GM21723 (cell line): ENCODE measurements at regions not wholly inside any gene's neighbourhood (a gene's known extent, or its start where the extent isn't known, plus 50 kb on each side); places are given as distances from the start of the nearest gene placed in this dataset.

ENCODE experiments used
- ATAC-seq: cut with Tn5 transposase; IDR thresholded peaks from one replicate; pipeline ENCODE4 v1.9.1; 2021; ENCODE audit warnings: mild to moderate bottlenecking, moderate library complexity; ENCODE audit not compliant: unreplicated experiment

GRCh38 chr2:224213396-224213795 lies 174.3 kb upstream of the SERPINE2 start:
- no peak for ATAC-seq

- ATAC-seq = no peak
Observed at GRCh38 chr2:224211791-224212190, 172.7 kb upstream of the SERPINE2 start.

GRCh38 chr2:224211181-224211480 lies 172.0 kb upstream of the SERPINE2 start:
- no peak for ATAC-seq

GRCh38 chr2:224210286-224211180 lies 171.4 kb upstream of the SERPINE2 start:
- ATAC-seq = no peak

GRCh38 chr2:224209555-224210285 lies 170.6 kb upstream of the SERPINE2 start:
- no peak for ATAC-seq

GRCh38 chr2:224208443-224208842 lies 169.4 kb upstream of the SERPINE2 start:
- ATAC-seq = no peak

GRCh38 chr2:224208007-224208406 lies 168.9 kb upstream of the SERPINE2 start:
- ATAC-seq = no peak

- ATAC-seq = no peak
Observed at GRCh38 chr2:224206816-224207215, 167.7 kb upstream of the SERPINE2 start.

GRCh38 chr2:224202281-224202865 lies 163.3 kb upstream of the SERPINE2 start:
- no peak for ATAC-seq

GRCh38 chr2:224198436-224198835 lies 159.3 kb upstream of the SERPINE2 start:
- ATAC-seq = no peak

- ATAC-seq = no peak
Observed at GRCh38 chr2:224196810-224197209, 157.7 kb upstream of the SERPINE2 start.

GRCh38 chr2:224195925-224196571 lies 157.0 kb upstream of the SERPINE2 start:
- ATAC-seq = no peak

- no peak for ATAC-seq
Observed at GRCh38 chr2:224194161-224194560, 155.1 kb upstream of the SERPINE2 start.

- no peak for ATAC-seq
Observed at GRCh38 chr2:224191465-224191864, 152.4 kb upstream of the SERPINE2 start.

- ATAC-seq = no peak
Observed at GRCh38 chr2:224190936-224191270, 151.8 kb upstream of the SERPINE2 start.

- no peak for ATAC-seq
Observed at GRCh38 chr2:224190234-224190935, 151.3 kb upstream of the SERPINE2 start.

- ATAC-seq = no peak
Observed at GRCh38 chr2:224187220-224187619, 148.1 kb upstream of the SERPINE2 start.

GRCh38 chr2:224185023-224185601 lies 146.0 kb upstream of the SERPINE2 start:
- ATAC-seq = no peak

- ATAC-seq = no peak
Observed at GRCh38 chr2:224183086-224183485, 144.0 kb upstream of the SERPINE2 start.

GRCh38 chr2:224182498-224182897 lies 143.4 kb upstream of the SERPINE2 start:
- ATAC-seq = no peak
